NCI-H2107 (cell line): ENCODE measurements at regions not wholly inside any gene's neighbourhood (a gene's known extent, or its start where the extent isn't known, plus 50 kb on each side); places are given as distances from the start of the nearest gene placed in this dataset.
"Not testable (repeated sequence)": the region's sequence is repeated elsewhere in the genome, so short reads cannot be mapped to it uniquely, and the experiment has no call there.

Experiments
- DNase-seq: peaks from one replicate; lab custom pipeline; 2025; lab: John Stamatoyannopoulos, UW

GRCh38 chr3:176628101-176628639, 569.1 kb downstream of the TBL1XR1 start:
- DNase-seq, result no peak

GRCh38 chr3:176623468-176624150, 573.7 kb downstream of the TBL1XR1 start:
- DNase-seq, result no peak

- no peak for DNase-seq
These were observed 577.4 kb downstream of the TBL1XR1 start for GRCh38 chr3:176619833-176620232.

GRCh38 chr3:176615826-176616225, 581.5 kb downstream of the TBL1XR1 start:
- DNase-seq, result no peak

GRCh38 chr3:176611703-176612102, 585.6 kb downstream of the TBL1XR1 start:
- no peak for DNase-seq

GRCh38 chr3:176609361-176609760, 587.9 kb downstream of the TBL1XR1 start:
- DNase-seq, result no peak

GRCh38 chr3:176605553-176605952, 591.7 kb downstream of the TBL1XR1 start:
- not testable (repeated sequence) for DNase-seq

GRCh38 chr3:176595307-176595706, 602.0 kb downstream of the TBL1XR1 start:
- no peak for DNase-seq

- no peak for DNase-seq
These were observed 606.6 kb downstream of the TBL1XR1 start for GRCh38 chr3:176590722-176591121.

GRCh38 chr3:176587089-176587488, 610.2 kb downstream of the TBL1XR1 start:
- no peak for DNase-seq

- DNase-seq, result no peak
These were observed 612.7 kb downstream of the TBL1XR1 start for GRCh38 chr3:176584413-176585176.

GRCh38 chr3:176583956-176584355, 613.3 kb downstream of the TBL1XR1 start:
- DNase-seq, result no peak

- DNase-seq, result no peak
These were observed 615.7 kb downstream of the TBL1XR1 start for GRCh38 chr3:176581589-176581988.

GRCh38 chr3:176579711-176580185, 617.5 kb downstream of the TBL1XR1 start:
- DNase-seq, result no peak

- DNase-seq, result no peak
These were observed 619.0 kb downstream of the TBL1XR1 start for GRCh38 chr3:176578316-176578715.

- DNase-seq, result no peak
These were observed 619.8 kb downstream of the TBL1XR1 start for GRCh38 chr3:176577447-176577846.

GRCh38 chr3:176574786-176575185, 622.5 kb downstream of the TBL1XR1 start:
- DNase-seq, result no peak

GRCh38 chr3:176571926-176572325, 625.4 kb downstream of the TBL1XR1 start:
- DNase-seq, result no peak

- no peak for DNase-seq
These were observed 626.3 kb downstream of the TBL1XR1 start for GRCh38 chr3:176570992-176571391.

- DNase-seq, result no peak
These were observed 629.1 kb downstream of the TBL1XR1 start for GRCh38 chr3:176568189-176568588.

GRCh38 chr3:176566757-176567156, 630.5 kb downstream of the TBL1XR1 start:
- DNase-seq, result no peak

- DNase-seq, result no peak
These were observed 635.0 kb downstream of the TBL1XR1 start for GRCh38 chr3:176562331-176562730.

- no peak for DNase-seq
These were observed 635.5 kb downstream of the TBL1XR1 start for GRCh38 chr3:176561826-176562225.
